Stimulated activated CD8-positive, alpha-beta memory T cell treated with anti-CD3 and anti-CD28 coated beads, Interleukin-12 subunit alpha, Interleukin-12 subunit beta, amount 100 ng/mL, for 24 hours (primary cell): ENCODE measurements at regions not wholly inside any gene's neighbourhood (a gene's known extent, or its start where the extent isn't known, plus 50 kb on each side); places are given as distances from the start of the nearest gene placed in this dataset.

Experiments
- DNase-seq: peaks from one replicate; pipeline ENCODE4 v3.0.0-alpha.2; 2020; ENCODE audit errors: extremely low read depth

DNA sequence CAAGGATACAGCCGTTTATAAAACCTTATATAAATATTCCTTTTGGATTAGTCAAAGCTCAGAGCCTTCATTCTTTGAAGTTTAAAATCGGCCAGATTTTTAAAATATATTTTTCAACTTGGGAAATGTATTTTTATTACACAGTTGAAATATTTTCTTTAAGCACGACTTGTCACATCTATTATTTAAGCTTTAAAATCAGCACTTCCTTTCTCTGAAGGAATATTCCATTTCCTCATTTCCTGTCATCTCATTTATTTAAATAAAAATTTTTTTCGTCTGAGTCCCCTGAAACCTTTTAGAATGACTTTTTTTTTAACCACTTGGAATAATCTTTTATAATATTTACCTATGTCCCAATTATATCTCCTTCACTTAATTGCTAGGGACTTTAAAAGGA lies 107.5 kb upstream of the PDE3A start:
- no peak for DNase-seq

DNA sequence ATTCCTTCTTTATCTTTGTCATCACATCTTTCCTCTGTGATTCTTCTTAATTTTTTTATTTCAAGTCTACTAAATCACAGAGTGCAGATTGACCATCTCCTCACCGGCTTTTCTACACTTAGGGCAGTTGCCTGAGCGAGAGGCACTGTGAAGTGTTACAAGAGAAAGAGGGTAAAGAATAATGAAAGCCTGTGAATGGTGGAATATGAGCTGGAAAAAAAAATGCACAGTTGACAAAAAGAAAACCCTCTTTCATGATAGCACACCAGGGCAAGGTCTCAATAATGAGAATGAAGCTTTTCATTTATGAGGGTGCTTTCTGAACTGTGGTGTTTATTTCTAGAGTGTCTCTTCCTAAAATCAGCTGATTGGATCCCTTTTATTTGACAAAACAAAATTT lies 106.2 kb upstream of the PDE3A start:
- no peak for DNase-seq

DNA sequence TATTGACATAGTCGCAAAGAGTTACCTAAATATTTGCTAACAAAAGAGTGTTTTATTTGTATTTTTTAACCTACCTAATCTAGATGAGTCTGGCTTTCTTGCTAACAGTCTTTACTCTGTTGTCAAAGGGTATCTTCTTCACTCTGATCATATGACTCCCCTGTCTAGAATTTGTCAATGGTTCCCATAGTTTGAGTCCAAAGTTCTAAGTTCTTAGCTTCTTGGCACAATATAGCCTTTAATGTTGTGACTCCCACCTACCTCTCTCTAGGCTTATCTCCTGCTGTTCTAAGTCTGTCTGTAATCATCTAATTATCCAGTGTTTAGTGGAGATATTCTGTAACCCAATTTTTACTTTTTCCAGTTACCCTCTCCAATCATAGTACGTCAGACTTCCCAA lies 104.3 kb upstream of the PDE3A start:
- no peak for DNase-seq

DNA sequence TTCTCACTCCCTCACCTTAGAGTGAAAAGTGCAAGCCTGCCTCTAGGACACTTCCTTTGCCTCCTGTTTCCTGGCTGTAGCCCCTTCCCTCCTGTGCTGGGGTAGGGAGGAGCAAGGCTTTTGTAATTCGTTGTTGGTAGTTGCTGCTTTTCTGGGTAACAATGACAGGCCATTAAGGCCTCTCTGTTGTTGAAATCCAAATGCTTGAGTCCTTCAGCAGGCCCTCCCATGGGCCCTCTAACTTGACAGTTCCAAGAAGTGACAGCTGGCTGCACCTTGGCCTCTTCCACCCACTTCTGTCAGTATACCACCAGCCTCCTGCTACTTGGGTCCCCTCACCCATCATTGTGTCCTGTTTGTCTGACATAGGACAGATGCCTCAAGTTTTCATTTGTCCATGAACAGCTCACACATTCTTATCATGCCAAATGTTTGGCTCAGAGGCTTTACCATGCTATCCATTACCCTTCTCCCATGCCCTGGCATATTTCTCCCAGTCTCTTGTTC lies 103.7 kb upstream of the PDE3A start:
- DNase-seq: no peak

DNA sequence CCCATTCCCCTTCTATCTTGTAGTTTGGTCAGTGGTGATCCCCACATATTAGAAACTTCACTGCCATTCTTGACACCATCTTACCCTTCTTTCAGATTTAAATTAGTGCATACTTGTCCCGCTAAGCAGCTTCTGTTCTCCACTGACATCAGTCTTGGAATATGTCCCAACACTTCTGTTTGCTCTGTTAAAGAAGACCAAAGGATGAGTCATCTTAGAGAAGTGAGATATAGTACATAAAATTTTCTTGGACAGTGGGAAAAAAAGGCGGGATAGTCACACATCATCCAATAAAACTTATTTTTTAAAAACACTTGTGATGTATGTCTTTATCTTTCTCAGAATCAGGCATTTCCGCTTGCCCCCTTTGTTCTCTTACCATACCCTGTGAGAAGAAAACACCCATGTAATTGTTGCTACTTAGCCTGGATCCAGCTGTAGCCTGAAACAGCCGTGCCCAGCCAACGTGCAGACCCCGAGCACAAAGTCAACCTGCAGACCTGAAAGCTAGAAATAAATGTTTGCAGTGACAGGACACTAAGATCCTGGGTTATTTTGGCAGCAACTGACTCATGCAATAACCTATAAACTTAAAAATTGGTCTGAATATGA lies 100.1 kb upstream of the PDE3A start:
- no peak for DNase-seq

DNA sequence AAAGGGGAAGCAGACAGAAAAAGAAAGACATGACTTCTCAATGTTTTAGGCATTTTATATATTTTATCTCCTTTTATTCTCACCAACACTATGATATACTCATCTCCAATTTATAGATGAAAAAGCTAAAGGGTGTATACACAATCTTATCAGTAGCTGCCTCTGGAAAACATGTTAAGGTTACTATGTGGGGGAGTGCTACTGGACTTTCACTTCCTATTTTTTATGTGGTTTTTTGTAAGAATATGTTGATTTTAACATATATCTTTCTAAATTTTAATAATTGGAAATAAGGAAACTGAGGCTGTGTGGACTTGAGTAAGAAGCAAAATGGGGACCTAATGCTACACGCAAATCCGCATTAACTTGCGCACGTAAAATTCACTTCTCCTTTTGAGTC lies 99.6 kb upstream of the PDE3A start:
- no peak for DNase-seq

DNA sequence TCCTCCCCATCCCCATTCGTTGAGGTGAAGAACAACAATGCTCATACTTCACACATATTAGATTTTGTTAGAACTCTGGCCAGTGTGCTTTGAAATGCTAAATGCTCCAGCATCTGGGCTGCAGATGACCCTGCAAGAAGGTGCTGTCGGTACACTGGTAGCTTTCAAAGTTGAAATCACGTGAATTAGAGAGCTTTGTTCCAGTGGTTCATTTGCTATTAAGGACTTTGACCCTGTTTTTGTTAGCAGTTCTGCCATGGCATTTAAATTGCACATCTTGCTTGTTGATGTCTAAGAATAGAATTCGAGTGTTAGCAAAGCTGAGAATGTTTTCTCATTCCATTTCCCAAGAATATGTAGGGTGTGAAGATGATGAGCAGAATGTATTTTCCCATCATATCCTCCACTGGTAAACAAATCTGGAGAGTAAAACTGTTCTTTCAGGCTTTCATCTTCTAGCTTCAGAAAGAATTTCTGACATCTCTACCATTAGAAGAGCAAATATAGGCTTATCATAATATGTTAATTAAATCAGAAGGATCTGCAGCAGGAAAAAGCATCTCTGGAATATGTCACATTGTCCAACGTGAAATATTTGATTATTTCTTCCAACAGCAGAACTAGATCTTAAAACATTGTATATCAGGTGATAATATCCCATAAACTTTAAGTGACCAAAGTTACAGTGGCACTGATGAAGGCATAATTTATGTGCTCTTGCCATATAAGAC lies 98.8 kb upstream of the PDE3A start:
- no peak for DNase-seq

DNA sequence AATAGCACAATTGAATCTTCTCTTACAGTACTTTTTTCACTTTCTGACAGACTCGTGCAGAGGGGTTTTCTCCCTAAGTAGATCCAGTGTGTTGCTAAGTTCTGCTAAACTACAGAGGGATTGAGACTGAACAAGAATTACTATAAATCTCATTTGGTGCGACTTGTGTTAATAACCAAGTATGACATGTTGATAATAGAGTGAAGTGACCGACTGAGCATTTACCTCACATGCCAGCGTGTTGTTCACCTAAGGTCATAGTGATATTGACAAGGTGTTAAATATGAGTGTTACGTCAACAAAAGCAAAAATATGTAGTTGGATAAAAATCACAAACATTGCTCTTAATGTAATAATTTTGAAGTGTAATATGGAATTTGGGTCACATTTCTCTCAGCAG lies 97.8 kb upstream of the PDE3A start:
- no peak for DNase-seq

DNA sequence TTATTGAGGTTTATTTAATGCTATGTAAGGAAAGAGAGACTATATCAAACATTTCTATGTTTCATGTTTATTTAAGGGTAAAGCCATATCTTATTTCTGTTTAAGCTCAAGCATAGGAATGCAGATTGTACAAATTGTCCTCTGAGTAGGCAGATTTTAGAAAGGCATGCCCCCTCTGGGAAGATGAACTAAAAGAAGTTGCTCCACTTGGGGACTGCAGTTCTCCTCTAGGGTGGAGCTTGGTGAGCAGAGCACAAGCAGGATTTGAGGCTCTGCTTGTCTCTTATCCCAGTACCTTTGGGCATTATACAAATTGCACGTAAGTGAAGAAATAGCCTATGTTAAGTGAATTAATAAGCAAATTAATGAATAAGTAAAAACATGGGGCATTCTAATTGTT lies 96.2 kb upstream of the PDE3A start:
- DNase-seq: no peak

DNA sequence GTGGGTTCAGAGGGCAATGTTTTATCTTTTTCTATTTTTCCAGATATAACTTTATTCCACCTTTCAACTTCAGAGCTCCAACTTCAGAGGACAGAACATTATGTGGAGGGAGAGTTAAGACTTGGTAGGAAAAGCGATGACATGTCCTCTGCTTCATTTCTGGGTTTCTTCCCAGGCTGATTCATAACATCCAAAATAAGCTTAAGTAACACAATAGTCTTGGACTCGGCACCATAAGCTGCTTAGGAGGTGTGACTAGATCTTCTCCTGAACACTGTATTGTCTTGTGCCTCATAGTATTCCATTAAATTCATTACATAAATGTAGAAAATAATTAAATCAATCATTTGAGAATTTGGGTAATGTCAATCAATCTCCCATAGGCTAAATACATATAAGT lies 95.5 kb upstream of the PDE3A start:
- no peak for DNase-seq

DNA sequence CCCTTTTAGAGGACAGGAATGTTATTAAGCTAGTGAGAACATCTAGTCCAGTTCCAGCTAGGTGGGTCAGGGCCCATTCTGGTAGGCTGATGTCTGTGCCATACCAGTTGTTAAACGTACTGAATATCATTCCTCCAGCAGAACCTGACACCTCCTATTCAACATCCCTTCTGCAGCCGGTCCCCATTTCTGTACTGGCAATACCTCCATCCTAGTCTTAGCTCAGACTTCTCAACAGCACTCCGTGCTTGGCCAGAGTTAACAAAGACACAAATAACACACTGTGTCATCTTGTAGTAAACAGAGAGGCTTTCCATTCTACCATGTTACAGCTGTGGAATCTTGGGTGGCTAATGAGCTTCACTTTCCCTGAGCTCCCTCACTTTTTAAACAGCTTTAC lies 94.3 kb upstream of the PDE3A start:
- no peak for DNase-seq

DNA sequence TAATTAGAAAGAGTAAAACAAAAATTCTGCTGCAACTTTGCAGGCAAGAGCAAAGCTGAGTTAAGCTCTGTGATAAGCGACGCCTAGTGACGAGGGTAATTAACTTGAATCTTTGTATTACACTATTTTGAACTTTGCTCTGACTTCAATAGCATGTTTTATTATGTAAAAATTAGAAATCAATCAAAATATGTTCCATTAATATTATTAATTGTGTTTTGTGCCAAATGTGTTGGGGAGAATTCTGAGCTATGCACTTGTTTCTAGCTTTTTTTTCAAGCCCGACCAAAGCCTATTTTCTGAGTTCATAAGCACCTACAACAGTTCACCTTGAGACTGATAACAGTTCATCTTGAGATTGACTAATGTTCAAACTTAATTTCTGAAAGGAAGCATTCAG lies 90.1 kb upstream of the PDE3A start:
- no peak for DNase-seq

DNA sequence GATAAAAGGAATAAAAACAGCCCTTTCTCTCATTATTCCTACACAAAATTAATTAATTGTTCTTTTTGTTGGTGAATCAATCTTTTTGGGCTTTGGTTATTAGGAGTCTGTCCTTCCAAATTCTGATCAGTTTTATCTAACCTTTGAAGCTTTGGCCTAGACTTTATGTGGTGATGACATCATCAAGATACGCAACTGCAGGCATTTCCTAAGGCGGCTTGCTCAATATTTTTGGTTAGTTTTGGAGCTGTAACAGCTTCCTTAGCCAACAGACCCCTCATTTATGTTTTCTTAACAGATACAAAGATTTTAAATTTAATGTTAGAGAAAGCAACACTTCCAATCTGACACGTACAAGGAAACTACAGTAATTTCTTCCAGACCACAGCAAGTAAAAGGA lies 87.8 kb upstream of the PDE3A start:
- DNase-seq: no peak

DNA sequence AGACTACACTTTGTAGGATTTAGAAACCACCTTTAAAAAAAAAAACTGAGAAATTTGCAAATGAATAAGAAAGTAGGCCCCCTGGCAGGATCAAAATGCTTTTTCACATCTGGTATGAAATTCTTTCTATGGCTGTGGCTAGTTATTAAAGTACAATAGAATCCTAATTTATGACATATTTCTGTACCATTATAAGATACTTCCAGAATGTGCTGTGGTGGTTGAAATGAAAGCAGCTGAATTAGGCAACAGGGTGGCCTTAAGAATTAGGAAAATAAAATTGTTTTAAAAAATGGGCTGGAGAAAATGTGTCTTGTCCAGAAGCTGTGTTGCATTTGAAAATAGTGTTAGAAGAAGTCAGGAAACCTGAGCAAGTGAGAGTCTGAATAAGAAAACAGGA lies 85.9 kb upstream of the PDE3A start:
- DNase-seq: no peak

DNA sequence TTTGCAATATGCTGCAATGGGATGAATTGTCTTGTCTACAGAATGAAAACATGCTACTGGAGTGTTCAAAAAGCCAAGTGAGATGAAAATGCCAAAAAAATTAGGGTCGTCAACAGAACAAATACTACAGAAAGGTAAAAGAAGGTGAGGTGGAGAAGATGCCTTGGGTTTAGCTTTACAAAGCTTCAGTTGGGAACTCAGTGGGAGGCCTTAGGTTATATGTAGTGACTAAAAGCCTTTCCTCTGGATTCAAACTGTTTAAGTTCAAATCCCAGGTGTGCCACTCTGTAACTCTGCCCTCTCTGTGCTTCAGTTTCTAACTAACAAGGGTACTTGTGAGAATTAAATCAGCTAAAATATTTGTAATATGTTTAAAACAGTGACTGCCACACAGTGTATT lies 84.9 kb upstream of the PDE3A start:
- DNase-seq: no peak

DNA sequence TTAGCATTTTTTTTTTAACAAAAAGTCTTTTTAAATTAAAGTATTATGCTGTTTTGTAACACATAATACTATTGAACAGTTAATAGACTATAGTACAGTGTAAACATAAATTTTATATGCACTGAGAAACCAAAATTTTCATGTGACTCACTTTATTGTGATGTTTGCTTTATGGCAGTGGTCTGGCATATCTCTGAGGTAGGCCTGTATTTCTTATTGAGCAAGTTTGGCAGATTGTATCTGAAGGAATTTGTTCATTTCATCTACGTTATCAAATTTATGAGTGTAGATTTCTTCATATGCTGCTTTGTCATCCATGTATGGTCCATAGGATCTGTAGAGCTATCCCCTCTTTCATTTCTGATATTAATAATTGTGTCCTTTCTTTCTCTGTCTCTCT lies 78.8 kb upstream of the PDE3A start:
- no peak for DNase-seq

DNA sequence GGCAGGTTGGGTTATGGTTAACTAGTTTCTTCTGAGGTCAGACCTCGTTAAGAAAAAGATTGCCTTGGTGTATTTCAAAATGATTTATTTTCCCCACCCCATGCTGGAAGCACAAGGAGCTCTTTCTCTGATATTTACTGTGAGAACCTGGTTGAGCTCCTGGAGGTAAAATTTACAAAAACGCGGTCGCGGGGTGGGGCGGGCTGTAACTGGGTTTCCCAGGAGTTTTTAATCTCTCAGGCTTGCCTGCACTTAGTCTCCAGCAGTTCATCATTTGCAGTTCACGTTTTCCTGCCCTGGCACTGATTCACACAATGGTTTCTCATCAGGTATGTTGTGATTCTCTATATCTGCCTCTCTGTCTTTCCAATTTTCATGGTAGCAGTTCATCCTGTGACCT lies 67.9 kb upstream of the PDE3A start:
- no peak for DNase-seq

DNA sequence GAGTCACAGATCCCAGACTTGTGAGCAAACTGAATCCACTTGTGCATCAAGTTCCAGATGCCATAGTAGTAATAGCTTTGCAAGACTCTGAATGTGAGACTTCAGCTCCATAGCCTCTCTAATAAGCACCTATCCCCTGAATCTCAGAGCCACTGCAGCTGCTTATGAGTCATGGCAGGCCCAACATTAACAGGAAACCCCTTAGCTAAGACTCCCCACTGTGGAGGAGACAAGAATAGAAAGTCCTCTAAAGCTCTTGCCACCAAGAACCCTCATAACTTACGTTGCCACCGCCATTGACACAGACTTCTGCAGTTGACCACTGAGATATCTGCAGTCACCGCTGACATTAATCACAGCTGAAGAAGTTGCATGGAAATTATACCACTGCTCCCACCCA lies 62.9 kb upstream of the PDE3A start:
- no peak for DNase-seq

DNA sequence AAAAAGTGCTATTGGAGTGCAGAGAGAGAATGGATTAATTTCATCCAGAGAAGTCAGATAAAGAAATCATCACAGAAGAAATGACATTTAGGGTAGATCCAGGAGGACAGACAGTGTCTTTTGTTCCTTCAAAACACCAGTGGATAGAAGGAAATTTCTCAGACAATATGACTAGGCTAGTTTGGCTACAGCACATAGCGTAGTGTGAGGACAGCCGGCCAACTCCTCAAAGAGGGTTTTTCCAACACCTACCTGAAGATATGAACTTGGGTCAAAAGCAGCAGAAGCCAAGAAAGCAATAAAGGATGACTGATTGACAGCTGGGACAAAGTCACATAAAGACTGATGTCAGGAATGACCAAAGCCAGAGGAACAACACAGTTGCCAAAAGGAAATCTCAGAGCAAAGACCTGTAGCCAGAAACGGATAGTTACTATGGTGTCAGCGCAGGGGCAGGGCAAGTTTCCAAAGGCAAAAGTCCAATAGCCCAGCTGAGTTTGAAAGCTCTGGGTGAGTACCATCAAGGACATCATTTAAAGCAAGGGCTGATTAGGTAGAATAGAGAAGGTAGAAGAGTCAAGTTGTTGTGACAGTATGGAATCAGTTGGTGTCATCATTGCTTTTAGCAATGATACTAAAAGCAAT lies 58.7 kb upstream of the PDE3A start:
- DNase-seq: no peak

DNA sequence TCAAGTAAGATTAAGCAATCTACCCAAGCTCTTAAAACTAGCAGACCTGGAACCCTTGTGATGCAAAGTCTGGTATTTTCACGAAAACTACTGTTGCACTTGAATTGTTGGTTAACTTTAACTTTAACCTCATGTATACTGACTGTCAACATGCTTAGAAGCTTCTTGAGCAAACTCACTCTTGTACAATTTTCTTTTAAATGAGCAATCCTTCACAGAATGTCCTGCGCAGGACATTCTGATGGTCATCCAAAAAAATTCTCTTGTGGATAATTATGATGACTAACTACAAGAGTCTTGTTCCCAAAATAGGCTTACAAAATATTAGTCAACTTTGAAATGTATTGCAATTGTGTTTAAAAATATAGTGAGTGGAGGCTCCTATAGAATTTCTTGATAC lies 54.0 kb upstream of the PDE3A start:
- DNase-seq: no peak

DNA sequence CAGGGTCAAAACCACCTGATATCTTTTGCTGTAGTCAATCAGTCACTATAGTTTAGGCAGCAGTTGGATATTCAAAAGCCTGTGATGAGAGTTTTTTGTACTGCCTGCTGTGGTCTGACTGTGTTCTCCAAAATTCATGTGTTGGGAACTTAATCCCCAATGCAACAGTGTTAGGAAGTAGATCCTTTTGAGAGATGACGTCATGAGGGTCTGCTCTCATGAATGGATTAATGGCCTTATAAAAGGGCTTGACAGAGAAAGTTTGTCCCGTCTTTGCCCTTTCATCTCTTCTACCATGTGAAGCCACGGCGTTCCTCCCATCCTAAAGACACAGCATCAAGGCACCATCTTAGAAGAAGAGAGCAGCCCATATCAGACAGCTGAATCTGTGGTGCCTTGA lies 50.8 kb upstream of the PDE3A start:
- no peak for DNase-seq
